ENCODE measurements at regions not wholly inside any gene's neighbourhood (a gene's known extent, or its start where the extent isn't known, plus 50 kb on each side); places are given as distances from the start of the nearest gene placed in this dataset.
"Not testable (repeated sequence)": the region's sequence is repeated elsewhere in the genome, so short reads cannot be mapped to it uniquely, and the experiment has no call there.

- no peak for DNase-seq
These were observed 226.0 kb upstream of the PTGER4 start for GRCh38 chr5:40453689-40454088.

DNA sequence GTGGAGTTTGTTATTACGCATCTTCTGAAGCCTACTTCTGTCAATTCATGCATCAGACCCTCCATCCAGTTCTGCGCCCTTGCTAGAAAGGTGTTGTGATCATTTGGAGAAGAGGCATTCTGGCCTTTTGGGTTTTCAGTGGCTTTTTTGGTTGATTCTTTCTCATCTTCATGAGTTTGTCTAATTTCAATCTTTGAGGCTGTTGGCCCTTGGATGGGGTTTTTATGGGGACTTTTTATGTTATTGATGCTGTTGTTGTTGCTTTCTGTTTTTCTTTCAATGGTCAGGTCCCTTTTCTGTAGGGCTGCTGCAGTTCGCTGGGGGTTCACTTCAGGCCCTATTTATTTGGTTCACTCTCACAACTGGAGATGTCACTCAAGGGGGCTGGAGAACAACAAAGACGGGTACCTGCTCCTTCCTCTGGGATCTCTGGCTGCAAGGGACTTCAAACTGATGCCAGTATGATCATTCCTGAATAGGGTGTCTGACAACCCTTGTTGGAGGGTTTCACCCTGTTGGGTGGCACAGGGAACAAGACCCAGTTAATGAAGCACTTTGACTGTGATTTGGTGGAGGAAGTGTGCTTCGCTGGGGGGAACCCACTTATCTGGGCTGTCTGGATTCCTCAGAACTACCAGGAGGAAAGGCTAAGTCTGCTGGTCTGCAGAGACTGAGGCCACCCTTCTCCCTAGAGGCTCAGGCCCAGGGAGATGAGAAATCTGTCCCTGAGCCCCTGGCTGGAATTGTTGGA, 226.7 kb upstream of the PTGER4 start:
- DNase-seq = no peak

- no peak for DNase-seq
These were observed 232.3 kb upstream of the PTGER4 start for GRCh38 chr5:40447438-40447837.

DNA sequence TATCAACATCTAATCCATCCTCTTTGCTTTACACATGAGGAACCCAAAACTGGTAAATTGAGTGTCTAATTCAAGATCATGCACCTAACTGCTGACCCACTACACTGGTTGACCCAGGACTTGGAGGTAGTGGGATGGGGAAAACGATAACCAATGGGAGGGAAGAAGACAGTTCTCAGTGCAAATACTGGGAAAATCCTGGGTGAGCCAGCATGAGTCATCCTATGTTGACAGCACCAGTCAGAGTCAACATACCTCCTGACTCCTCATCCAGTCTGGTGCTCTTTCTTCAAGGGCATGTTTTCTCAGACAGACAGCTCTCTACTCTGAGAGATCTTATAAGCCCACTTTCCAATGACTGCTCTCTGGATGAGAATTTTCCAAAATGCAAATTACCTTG, 232.8 kb upstream of the PTGER4 start:
- DNase-seq = peak; percentile 59

DNA sequence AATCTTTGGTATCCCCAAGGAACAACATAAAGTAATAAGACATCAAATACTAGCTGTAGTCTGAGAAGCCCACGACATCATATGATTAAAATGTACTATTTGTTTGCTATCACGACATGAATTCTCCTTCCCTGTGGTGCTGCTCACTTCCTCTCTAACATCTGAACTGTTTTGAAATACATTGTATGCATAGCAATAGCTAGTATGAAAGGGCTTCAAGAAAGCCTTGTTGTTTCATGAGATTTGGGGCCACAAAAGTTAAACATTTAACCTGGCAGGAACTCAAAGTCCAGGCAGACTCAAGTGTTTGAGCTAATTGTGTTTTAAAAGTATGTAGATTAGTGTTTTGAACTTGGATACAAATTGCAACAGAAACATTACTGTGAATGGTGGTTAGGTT, 237.4 kb upstream of the PTGER4 start:
- no peak for DNase-seq

DNA sequence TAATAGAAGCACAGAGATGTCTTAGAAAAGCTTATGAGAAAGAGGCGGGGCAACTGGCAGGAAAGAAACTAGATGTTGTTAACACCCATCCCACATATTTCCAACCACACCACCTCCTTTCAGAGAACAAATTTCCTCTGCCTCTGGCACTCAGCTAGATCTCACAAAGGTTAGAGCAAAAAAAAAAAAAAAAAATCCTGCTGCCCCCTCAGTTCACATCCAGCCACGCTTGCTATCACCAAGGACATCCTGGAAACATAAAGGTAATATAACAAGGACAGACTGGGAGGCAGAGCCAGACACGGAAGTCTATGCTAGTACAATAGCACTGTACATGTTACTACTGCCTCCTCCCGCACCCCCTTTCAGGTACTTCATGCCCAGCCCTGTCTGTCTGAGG, 238.0 kb upstream of the PTGER4 start:
- DNase-seq = no peak

GRCh38 chr5:40440746-40441145, 239.0 kb upstream of the PTGER4 start:
- no peak for DNase-seq

- not testable (repeated sequence) for DNase-seq
These were observed 240.6 kb upstream of the PTGER4 start for GRCh38 chr5:40439103-40439502.

GRCh38 chr5:40438646-40439045, 241.1 kb upstream of the PTGER4 start:
- not testable (repeated sequence) for DNase-seq

- peak; percentile 57 for DNase-seq
These were observed 242.3 kb upstream of the PTGER4 start for GRCh38 chr5:40437452-40437861.

DNA sequence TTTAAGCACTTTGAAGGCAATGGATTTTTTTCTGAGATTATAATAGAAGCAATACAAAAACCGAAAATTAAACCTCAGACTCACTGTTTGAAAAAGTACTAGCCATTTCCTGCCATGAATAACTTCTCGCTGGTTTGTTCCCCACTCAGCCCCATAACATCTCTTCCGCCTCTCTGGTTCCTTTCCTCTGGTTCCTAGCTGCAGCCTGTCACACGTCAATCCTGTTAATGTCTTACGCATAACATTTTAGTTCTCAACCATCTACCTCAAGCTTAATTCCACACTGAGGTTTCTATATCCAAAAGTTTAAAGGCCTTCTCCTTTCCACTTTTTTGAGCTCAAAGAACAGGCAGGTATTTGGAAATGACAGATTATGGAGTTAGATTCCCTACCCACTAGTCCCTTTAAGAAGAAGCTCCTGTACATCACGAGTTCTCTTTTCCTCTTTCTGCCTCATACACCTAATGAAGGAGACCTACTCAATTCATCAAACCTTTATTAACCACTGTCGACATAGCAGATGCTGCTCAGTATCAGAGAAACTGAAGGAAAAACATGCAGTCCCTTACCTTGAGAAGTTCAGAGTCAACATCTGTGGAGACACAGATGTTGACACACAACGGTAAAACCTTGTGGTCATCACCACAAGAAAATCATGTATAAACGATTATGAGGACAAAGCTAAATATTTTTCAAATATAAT, 243.0 kb upstream of the PTGER4 start:
- DNase-seq = no peak

- not testable (repeated sequence) for DNase-seq
These were observed 244.0 kb upstream of the PTGER4 start for GRCh38 chr5:40435706-40436105.

- no peak for DNase-seq
These were observed 246.9 kb upstream of the PTGER4 start for GRCh38 chr5:40432836-40433235.

GRCh38 chr5:40431734-40432133, 248.0 kb upstream of the PTGER4 start:
- DNase-seq = no peak

DNA sequence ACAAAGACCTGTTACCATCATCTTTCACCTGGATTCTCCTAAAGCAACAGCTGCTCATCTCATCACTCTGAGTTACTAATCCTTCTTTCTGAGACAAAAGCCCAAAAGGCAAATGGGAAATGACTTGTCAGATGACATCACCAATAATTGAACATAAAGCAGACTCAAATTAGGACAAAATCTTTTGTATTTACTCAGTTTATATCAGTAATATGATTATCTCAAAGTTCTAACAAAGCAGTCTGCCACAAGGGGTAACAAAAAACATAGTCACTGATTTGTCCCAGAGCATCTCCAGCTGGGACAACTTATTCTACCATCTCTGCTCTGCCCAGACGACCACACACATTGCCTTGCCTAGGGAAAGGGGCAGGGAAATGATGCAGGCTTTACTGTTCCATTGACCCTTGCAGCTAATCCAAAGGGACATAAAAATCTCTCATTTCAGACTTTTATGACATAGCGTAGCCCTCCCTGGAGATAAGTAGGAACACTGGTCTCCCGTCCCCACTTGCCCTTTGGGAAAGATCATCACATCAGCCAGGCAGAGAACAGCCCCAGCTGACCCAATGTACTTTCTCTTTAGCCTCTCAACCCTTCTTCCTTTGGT, 249.5 kb upstream of the PTGER4 start:
- no peak for DNase-seq

- no peak for DNase-seq
These were observed 250.2 kb upstream of the PTGER4 start for GRCh38 chr5:40429258-40430100.

DNA sequence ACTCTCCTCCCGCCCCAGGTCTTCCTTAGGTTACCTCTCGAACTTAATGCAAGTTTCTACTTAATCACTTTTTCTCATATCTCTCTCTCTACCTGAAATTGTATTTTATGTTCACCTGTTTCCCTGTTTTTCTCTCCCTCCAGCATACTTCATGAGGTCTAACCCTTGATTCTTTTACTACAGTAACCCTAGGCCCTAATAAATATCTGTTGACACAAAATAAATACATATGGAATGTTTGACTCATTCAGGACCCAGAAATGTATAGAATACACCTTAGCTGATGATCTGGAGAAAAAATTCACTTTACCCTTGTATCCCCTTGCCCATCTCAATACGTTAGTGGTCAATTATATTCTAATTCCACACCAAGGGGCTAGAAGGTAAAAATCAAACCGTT, 250.9 kb upstream of the PTGER4 start:
- no peak for DNase-seq

DNA sequence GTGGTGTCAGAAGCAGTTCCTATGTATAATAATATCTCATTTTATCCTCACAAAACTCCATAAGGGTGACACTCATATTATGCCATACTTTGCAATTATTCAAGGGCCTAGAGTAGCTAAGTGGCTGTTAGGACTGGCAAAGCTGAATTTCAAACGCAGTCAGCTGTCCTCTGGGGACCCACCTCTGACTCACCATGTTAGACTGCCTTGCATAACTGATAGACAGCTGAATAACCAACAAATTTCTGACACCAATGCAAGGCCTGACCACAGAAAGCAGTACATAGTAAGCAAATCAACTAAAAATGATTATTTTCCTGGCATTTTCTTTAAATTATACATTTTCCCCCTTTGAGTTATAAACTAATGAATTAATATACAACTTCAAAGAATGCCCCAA, 251.6 kb upstream of the PTGER4 start:
- peak; percentile 71 for DNase-seq

- DNase-seq = not testable (repeated sequence)
These were observed 262.5 kb upstream of the PTGER4 start for GRCh38 chr5:40417046-40417810.

DNA sequence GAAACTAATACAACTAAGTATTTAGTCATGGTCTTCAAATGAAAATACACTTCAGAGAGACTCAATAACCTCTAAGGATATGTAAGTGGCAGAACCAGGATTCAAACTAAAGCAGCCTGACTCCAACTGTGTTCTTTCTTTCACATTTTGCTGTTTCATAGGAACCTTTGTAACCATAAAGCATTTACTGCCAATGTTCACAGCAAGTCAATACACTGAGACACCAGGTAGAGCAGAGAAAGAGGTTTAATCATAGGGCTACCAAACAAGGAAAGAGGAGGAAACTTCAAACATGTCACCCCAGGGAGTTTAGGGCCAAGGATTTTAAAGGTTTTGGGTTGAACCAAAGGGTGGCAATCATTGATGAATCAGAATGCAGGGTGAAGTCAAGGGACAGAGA, 263.1 kb upstream of the PTGER4 start:
- no peak for DNase-seq

- DNase-seq = no peak
These were observed 263.6 kb upstream of the PTGER4 start for GRCh38 chr5:40416098-40416497.

DNA sequence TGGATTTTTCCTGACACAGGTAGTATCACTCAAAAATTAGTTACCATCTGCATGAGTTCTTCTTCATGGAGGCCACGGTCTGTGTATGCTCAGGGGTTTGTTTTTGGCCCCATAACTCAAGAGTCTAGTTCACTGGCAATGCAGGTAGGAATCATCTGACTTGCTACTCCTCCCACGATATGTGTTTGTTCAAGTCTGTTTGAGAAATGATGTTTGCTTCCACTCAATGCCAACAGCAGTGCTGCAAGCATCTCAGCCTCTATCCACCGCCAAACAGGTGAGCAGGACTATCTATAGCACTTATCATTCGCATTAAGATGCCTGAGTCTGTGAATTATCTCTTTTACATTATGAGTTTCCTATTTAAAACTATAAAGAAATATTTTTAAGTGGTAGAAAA, 264.8 kb upstream of the PTGER4 start:
- no peak for DNase-seq
